Vagina (tissue), 2 donors: ENCODE measurements at regions not wholly inside any gene's neighbourhood (a gene's known extent, or its start where the extent isn't known, plus 50 kb on each side); places are given as distances from the start of the nearest gene placed in this dataset.

Experiments used
- DNase-seq, 2 donors: peaks; one replicate each; pipeline ENCODE4 v3.0.0-alpha.2; 2017; ENCODE audit errors: extremely low spot score in 2 of 2
- H3K27ac ChIP-seq: fragments of 200-600 bp; sonication (generic); one replicate; pipeline ENCODE4 v1.5.1; 2019
- H3K27me3 ChIP-seq: fragments of 200-600 bp; sonication (generic); one replicate; pipeline ENCODE4 v1.5.1; 2019
- H3K36me3 ChIP-seq, 2 donors: fragments of 200-600 bp; sonication (generic); one replicate each; pipeline ENCODE4 v1.5.1; 2017 to 2019
- H3K4me1 ChIP-seq: fragments of 200-600 bp; sonication (generic); one replicate; pipeline ENCODE4 v1.5.1; 2019
- H3K4me3 ChIP-seq, 2 donors: fragments of 200-600 bp; sonication (generic); 1 replicate in 1 of 2; 2 replicates in 1 of 2; pipeline ENCODE4 v1.5.1; 2016 to 2019
- H3K9me3 ChIP-seq: fragments of 200-600 bp; sonication (generic); one replicate; pipeline ENCODE4 v1.5.1; 2019
- CTCF ChIP-seq, 3 experiments: fragments of 450-650 bp in 2 of 3; fragments of 200-600 bp in 1 of 3; sonication (generic) in 1 of 3; IDR thresholded peaks; one replicate each; pipeline ENCODE4 v1.5.1; 2017 to 2019; ENCODE audit warnings: antibody characterized with exemption in 3 of 3, mild to moderate bottlenecking in 2 of 3, moderate library complexity in 2 of 3
- POLR2A ChIP-seq, 2 donors: fragments of 450-650 bp; IDR thresholded peaks; one replicate each; pipeline ENCODE4 v1.6.1; 2017; ENCODE audit warnings: antibody characterized with exemption in 2 of 2, mild to moderate bottlenecking in 2 of 2, moderate library complexity in 2 of 2
- POLR2AphosphoS5 ChIP-seq, 2 donors: sonication (generic); formaldehyde crosslinking; IDR thresholded peaks; one replicate each; pipeline ENCODE4 v1.9.0; 2017; ENCODE audit warnings: antibody characterized with exemption in 2 of 2, mild to moderate bottlenecking in 2 of 2, low read depth in 1 of 2; ENCODE audit not compliant: insufficient read depth in 1 of 2
- intact Hi-C: fragments of 100-400 bp; cut with DNase I; formaldehyde crosslinking; loops from one replicate; pipeline ENCODE4 v1.15.1; 2023

- intact Hi-C loops = no loop called here
- no peaks in the 10 kb centered on the region for H3K9me3 ChIP-seq
- H3K36me3 ChIP-seq = no peaks in the 10 kb centered on the region
- no peak overlapping the region for H3K27ac ChIP-seq
- no peaks in the 10 kb centered on the region for H3K27me3 ChIP-seq
- TF ChIP-seq POLR2AphosphoS5 (IDR thresholded peaks at IDR 0.05; ENCODE audit: insufficient read depth in 1 of 2, low read depth in 1 of 2) = no peak
- TF ChIP-seq CTCF (IDR thresholded peaks at IDR 0.05) = no peak
- no peak for TF ChIP-seq POLR2A (IDR thresholded peaks at IDR 0.05)
- H3K4me1 ChIP-seq = no peaks in the 10 kb centered on the region
- no peak overlapping the region for H3K4me3 ChIP-seq
- no peak for DNase-seq
Observed at GRCh38 chr13:65088906-65089305, 2141.2 kb downstream of the PCDH9 start.

- H3K27me3 ChIP-seq = no peaks in the 10 kb centered on the region
- H3K4me3 ChIP-seq = no peak overlapping the region
- no peaks in the 10 kb centered on the region for H3K4me1 ChIP-seq
- no peaks in the 10 kb centered on the region for H3K9me3 ChIP-seq
- no peak for DNase-seq
- no peak overlapping the region for H3K27ac ChIP-seq
- intact Hi-C loops = no loop called here
- H3K36me3 ChIP-seq = no peaks in the 10 kb centered on the region
- TF ChIP-seq POLR2A (IDR thresholded peaks at IDR 0.05) (no peak), CTCF (IDR thresholded peaks at IDR 0.05) (no peak), POLR2AphosphoS5 (IDR thresholded peaks at IDR 0.05; ENCODE audit: insufficient read depth in 1 of 2, low read depth in 1 of 2) (no peak)
Observed at GRCh38 chr13:65085977-65086376, 2144.2 kb downstream of the PCDH9 start.

GRCh38 chr13:65074248-65074647 is 2155.9 kb downstream of the PCDH9 start:
- DNase-seq = no peak
- intact Hi-C loops = no loop called here
- TF ChIP-seq POLR2A (IDR thresholded peaks at IDR 0.05) (no peak), POLR2AphosphoS5 (IDR thresholded peaks at IDR 0.05; ENCODE audit: insufficient read depth in 1 of 2, low read depth in 1 of 2) (no peak), CTCF (IDR thresholded peaks at IDR 0.05) (no peak)
- Histone ChIP-seq H3K4me3 (no peak overlapping the region), H3K27me3 (no peaks in the 10 kb centered on the region), H3K9me3 (no peaks in the 10 kb centered on the region), H3K36me3 (no peaks in the 10 kb centered on the region), H3K4me1 (no peaks in the 10 kb centered on the region), H3K27ac (no peak overlapping the region)

GRCh38 chr13:65064967-65065366 is 2165.2 kb downstream of the PCDH9 start:
- no peaks in the 10 kb centered on the region for H3K9me3 ChIP-seq
- intact Hi-C loops = no loop called here
- DNase-seq = no peak

GRCh38 chr13:65063753-65064152 is 2166.4 kb downstream of the PCDH9 start:
- Histone ChIP-seq H3K36me3 (no peaks in the 10 kb centered on the region), H3K4me3 (no peak overlapping the region), H3K27me3 (no peaks in the 10 kb centered on the region), H3K9me3 (no peaks in the 10 kb centered on the region), H3K27ac (no peak overlapping the region), H3K4me1 (no peaks in the 10 kb centered on the region)
- intact Hi-C loops = no loop called here
- DNase-seq = no peak
- no peak for TF ChIP-seq CTCF (IDR thresholded peaks at IDR 0.05)
- TF ChIP-seq POLR2A (IDR thresholded peaks at IDR 0.05) = no peak
- no peak for TF ChIP-seq POLR2AphosphoS5 (IDR thresholded peaks at IDR 0.05; ENCODE audit: insufficient read depth in 1 of 2, low read depth in 1 of 2)

More at GRCh38 chr13:65064967-65065366, 2165.2 kb downstream of the PCDH9 start:
- no peak overlapping the region for H3K27ac ChIP-seq
- no peaks in the 10 kb centered on the region for H3K4me1 ChIP-seq
- H3K36me3 ChIP-seq = no peaks in the 10 kb centered on the region
- no peaks in the 10 kb centered on the region for H3K27me3 ChIP-seq
- TF ChIP-seq POLR2AphosphoS5 (IDR thresholded peaks at IDR 0.05; ENCODE audit: insufficient read depth in 1 of 2, low read depth in 1 of 2) (no peak), CTCF (IDR thresholded peaks at IDR 0.05) (no peak), POLR2A (IDR thresholded peaks at IDR 0.05) (no peak)
- H3K4me3 ChIP-seq = no peak overlapping the region
